Calu3 (cell line): ENCODE measurements at regions not wholly inside any gene's neighbourhood (a gene's known extent, or its start where the extent isn't known, plus 50 kb on each side); places are given as distances from the start of the nearest gene placed in this dataset.
"Not testable (repeated sequence)": the region's sequence is repeated elsewhere in the genome, so short reads cannot be mapped to it uniquely, and the experiment has no call there.

Experiments used
- BruUV-seq: library from RNA; stranded (reverse); fragments of 400-500 nt; replicated peaks from 2 replicates; lab custom pipeline; 2021; lab: Mats Ljungman, UMichigan
- CTCF ChIA-PET: fragments of 300-600 bp; sonication (Branson Sonifier 250); formaldehyde crosslinking; loops from one replicate; lab custom pipeline; 2022; ENCODE audit warnings: antibody characterized with exemption; lab: Charles Lee
- DNase-seq: peaks from one replicate; pipeline ENCODE4 v3.0.0; 2022
- H3K27ac Mint-ChIP-seq: one replicate; pipeline ENCODE4 v1.8.0; 2022; ENCODE audit warnings: mixed read lengths; ENCODE audit not compliant: unreplicated experiment
- H3K27me3 Mint-ChIP-seq: one replicate; pipeline ENCODE4 v1.8.0; 2022; ENCODE audit warnings: mixed read lengths; ENCODE audit not compliant: unreplicated experiment
- H3K36me3 Mint-ChIP-seq: one replicate; pipeline ENCODE4 v1.8.0; 2022; ENCODE audit warnings: mild to moderate bottlenecking, moderate library complexity, mixed read lengths; ENCODE audit not compliant: insufficient read depth, unreplicated experiment
- H3K4me1 Mint-ChIP-seq: one replicate; pipeline ENCODE4 v1.8.0; 2022; ENCODE audit warnings: mild to moderate bottlenecking, low read depth, mixed read lengths; ENCODE audit not compliant: unreplicated experiment
- H3K4me3 Mint-ChIP-seq: one replicate; pipeline ENCODE4 v1.8.0; 2022; ENCODE audit warnings: mild to moderate bottlenecking, low read depth, moderate library complexity, mixed read lengths; ENCODE audit not compliant: unreplicated experiment
- H3K9me3 Mint-ChIP-seq: one replicate; pipeline ENCODE4 v1.8.0; 2022; ENCODE audit warnings: low read depth, mixed read lengths; ENCODE audit not compliant: unreplicated experiment
- intact Hi-C: fragments of 100-400 bp; cut with micrococcal nuclease; formaldehyde crosslinking; loops from one replicate; pipeline ENCODE4 v1.10.0; 2022; ENCODE audit not compliant: unreplicated experiment
- TF ChIP-seq, protein P1 (sequence below): fragments of 200-600 bp; IDR thresholded peaks from one replicate; pipeline ENCODE4 v1.8.0; 2022; ENCODE audit warnings: antibody characterized with exemption; ENCODE audit not compliant: unreplicated experiment

DNA sequence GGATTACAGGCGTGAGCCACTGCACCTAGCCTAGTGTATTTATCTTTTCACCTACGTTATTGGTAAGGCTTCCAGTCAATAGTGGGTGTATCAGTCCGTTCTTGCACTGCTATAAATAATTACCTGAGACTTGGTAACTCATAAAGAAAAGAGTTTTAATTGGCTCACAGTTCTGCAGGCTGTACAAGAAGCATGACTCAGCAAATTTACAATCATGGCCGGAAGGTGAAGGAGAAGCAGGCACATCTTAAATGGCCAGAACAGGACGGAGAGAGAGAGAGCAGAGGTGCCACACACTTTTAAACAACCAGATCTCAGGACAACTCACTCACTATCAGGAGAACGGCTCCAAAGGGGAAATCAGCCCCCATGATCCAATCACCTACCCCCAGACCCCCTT, 873.3 kb upstream of the AUTS2 start:
- BruUV-seq: no TSS peak
- Mint-ChIP-seq H3K4me1 (no peaks in the 10 kb centered on the region), H3K9me3 (peaks cover 11% of the 10 kb centered on the region), H3K36me3 (no peaks in the 10 kb centered on the region), H3K27me3 (no peaks in the 10 kb centered on the region), H3K27ac (no peak overlapping the region), H3K4me3 (no peak overlapping the region)
- intact Hi-C loops: no loop called here
- CTCF ChIA-PET: no interaction called here
- DNase-seq: no peak
- TF ChIP-seq, protein P1, sequence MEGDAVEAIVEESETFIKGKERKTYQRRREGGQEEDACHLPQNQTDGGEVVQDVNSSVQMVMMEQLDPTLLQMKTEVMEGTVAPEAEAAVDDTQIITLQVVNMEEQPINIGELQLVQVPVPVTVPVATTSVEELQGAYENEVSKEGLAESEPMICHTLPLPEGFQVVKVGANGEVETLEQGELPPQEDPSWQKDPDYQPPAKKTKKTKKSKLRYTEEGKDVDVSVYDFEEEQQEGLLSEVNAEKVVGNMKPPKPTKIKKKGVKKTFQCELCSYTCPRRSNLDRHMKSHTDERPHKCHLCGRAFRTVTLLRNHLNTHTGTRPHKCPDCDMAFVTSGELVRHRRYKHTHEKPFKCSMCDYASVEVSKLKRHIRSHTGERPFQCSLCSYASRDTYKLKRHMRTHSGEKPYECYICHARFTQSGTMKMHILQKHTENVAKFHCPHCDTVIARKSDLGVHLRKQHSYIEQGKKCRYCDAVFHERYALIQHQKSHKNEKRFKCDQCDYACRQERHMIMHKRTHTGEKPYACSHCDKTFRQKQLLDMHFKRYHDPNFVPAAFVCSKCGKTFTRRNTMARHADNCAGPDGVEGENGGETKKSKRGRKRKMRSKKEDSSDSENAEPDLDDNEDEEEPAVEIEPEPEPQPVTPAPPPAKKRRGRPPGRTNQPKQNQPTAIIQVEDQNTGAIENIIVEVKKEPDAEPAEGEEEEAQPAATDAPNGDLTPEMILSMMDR: no peak

DNA sequence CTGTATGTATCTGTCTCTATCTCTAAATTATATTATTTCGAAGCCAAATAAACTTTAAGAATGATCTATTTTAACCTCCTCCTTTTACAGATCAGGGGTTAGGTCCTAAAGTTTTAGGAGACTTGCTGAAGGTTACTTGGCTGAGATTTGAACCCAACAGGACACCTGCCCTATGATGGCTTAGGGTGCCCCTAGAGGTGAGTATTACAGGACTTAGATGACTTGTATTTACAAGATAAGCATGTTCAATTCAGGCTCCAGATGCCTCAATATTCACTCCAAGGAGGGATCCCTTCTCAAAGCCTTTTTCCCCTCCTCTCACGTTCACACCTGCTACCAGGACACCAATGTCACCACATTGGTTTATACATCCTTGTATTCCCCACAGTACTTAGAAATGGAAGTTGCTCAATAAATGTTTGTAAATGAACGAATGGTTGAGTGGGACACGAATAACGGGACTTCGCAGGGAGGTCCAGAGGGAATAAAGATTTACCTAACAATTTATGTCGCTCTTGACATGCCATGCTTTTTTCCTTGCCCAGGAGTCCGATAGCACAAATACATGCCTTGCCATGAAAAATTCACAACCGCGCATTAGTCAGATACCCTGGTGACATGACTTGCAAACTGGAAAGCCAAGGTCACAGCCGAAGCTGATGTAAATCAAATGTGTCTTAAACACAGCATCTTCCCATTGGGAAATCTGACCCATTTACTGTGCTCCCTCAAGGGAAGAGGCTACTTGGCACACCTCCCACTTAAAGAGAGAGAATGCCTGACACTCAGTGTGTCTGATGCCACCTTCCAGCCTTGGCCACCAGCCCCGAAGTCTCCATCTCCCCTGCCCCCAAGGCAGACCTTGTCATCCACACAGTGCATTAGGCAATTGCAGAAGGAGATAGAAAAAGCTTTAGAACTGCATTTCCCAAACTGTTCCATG, 872.2 kb upstream of the AUTS2 start:
- no peak for DNase-seq
- CTCF ChIA-PET: no interaction called here
- TF ChIP-seq, protein P1: no peak
- intact Hi-C loops: no loop called here
- no peaks in the 10 kb centered on the region for H3K4me1 Mint-ChIP-seq
- no peaks in the 10 kb centered on the region for H3K27me3 Mint-ChIP-seq
- peaks cover 12% of the 10 kb centered on the region for H3K9me3 Mint-ChIP-seq
- H3K4me3 Mint-ChIP-seq: no peak overlapping the region
- no peak overlapping the region for H3K27ac Mint-ChIP-seq
- H3K36me3 Mint-ChIP-seq: no peaks in the 10 kb centered on the region
- BruUV-seq: no TSS peak

DNA sequence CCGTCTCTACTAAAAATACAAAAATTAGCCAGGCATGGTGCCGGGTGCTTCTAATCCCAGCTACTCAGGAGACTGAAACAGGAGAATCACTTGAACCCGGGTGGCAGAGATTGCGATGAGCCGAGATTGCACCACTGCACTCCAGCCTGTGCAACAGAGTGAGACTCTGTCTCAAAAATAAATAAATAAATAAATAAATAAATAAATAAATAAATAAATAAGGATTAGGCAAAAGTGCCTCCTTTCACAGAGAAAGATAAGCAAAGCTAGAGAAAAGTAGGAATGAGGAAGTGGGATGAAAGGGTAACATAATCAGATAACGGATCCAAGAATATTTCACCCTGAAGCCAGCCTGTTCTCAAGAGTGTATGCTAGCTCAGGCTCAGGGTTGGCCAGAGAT, 869.6 kb upstream of the AUTS2 start:
- H3K36me3 Mint-ChIP-seq, H3K27ac Mint-ChIP-seq, BruUV-seq, H3K9me3 Mint-ChIP-seq, H3K4me3 Mint-ChIP-seq, DNase-seq, intact Hi-C loops, H3K27me3 Mint-ChIP-seq, CTCF ChIA-PET, H3K4me1 Mint-ChIP-seq: not testable (repeated sequence)

DNA sequence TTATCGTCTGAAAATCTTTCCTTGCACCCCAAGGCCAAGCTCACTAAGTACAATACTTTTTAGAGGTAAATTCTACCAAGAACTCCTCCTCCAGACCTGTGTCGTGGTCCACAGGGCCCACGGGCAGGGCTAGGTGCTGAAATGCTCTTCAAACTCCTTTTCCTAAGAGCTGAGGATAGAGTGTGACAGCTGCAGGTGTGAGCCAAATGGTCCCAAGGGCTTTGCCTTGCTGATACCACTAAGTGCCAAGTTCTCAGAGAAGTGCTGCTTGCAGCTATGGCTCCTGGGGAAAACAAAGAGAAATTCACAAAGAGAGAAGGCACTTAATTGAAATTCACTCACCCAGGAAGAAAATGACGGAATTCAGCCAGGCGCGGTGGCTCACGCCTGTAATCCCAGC, 868.9 kb upstream of the AUTS2 start:
- Mint-ChIP-seq H3K9me3 (peaks cover 9% of the 10 kb centered on the region), H3K4me1 (no peaks in the 10 kb centered on the region), H3K36me3 (no peaks in the 10 kb centered on the region), H3K4me3 (no peak overlapping the region), H3K27ac (no peak overlapping the region), H3K27me3 (no peaks in the 10 kb centered on the region)
- DNase-seq: no peak
- intact Hi-C loops: no loop called here
- no TSS peak for BruUV-seq
- TF ChIP-seq, protein P1: no peak
- CTCF ChIA-PET: no interaction called here

DNA sequence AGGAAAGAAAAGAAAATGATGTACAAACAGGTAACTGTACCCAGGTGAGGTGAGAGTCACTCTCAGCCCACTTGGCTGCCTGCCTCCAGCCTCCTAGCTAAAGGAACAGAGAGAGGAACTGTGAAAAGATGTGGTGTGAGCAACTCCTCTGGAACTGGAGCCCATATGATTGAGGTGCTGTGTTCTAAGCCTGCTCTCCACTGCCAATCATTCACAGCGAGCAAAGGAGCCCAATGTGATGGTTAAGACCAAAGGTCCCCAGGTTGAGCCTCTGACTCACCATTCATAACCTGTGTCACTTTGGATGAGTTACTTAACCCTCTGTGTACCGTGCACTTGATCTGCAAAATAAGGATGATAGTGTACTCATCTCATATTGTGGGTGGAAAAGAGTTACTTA, 868.1 kb upstream of the AUTS2 start:
- CTCF ChIA-PET: no interaction called here
- H3K36me3 Mint-ChIP-seq: no peaks in the 10 kb centered on the region
- H3K27me3 Mint-ChIP-seq: no peaks in the 10 kb centered on the region
- TF ChIP-seq, protein P1: no peak
- intact Hi-C loops: no loop called here
- peaks cover 7% of the 10 kb centered on the region for H3K9me3 Mint-ChIP-seq
- no peak overlapping the region for H3K27ac Mint-ChIP-seq
- no peak overlapping the region for H3K4me3 Mint-ChIP-seq
- H3K4me1 Mint-ChIP-seq: no peaks in the 10 kb centered on the region
- BruUV-seq: no TSS peak
- no peak for DNase-seq
